Occipital lobe (tissue), 1 donor: ENCODE measurements at regions not wholly inside any gene's neighbourhood (a gene's known extent, or its start where the extent isn't known, plus 50 kb on each side); places are given as distances from the start of the nearest gene placed in this dataset.

Experiments used
- DNase-seq: peaks from one replicate; lab custom pipeline; 2025; lab: John Stamatoyannopoulos, UW

DNA sequence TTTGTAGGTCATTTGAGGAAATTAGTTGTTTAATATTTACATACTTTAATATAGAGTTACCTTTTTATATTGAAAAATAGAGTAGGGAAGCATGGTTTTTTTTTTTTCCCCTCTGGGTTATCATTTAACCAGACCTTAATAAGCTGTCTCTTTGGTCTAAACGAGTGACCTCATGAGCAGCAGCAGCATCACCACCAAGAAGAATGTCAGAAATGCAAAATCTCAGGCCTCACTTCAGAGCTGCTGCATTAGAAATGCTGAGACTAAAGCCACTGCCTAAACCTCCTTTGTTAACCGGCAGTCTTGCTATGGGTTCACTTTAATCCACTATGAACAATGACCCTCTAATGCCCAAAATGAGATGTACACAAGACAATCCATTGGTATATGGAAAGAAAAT, 733.7 kb upstream of the FAM98A start:
- no peak for DNase-seq

DNA sequence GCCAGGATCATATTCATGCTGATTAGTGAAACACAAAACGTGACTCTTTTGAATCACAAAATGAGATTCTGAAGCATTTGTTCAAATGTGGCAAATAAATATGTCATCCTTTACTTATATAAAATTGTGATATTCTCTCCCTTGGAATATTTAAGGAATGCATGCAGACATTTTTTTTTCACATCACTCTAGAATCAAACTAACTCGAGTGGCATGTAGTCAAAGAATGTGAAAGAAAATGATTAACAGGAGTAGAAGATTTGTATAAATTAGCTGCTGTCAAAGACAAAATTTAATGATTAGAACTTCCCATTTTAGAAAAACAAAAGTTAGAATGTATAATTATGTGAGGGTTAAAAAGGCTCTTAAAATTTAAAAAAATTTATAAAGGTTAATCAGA, 721.0 kb upstream of the FAM98A start:
- DNase-seq, result no peak

- no peak for DNase-seq
These were observed 718.7 kb upstream of the FAM98A start for GRCh38 chr2:34317797-34318196.

DNA sequence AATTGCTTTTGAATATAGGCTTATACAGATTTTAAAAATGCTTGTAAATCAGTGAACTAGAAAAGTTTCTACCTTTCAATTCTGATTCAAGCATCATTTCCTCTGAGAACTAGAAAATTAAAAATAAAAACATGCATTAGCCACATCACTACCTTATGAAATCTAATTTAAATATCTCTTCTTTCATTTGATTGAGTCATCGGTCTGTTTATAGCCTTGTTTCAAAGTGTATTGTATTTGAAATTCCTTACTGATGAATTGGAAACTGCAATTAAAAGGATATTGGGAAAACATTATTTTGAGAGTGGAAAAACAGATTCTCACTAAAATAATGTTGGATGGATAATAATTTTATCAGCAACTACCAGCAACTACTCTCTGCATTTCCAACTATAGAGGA, 717.7 kb upstream of the FAM98A start:
- DNase-seq, result no peak

- no peak for DNase-seq
These were observed 712.7 kb upstream of the FAM98A start for GRCh38 chr2:34311816-34312215.

DNA sequence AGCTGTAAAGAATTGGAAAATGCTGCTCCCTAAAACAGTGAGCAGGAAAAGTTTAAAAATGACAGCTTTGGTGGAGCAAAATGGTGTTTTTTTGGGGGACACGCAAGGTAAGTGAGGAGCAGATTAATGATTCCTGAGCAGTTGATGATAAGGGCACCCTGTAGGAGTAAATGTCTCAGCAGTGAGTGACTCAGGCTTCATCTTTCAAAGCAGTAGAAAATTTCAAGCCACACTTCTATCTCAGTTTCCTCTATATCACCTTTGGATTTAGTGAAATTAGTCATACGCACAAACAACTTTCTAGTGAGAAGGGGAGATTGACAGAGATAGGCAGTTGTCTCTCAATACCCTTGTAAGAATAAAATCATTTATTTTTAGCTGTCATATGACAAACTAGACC, 709.0 kb upstream of the FAM98A start:
- no peak for DNase-seq

DNA sequence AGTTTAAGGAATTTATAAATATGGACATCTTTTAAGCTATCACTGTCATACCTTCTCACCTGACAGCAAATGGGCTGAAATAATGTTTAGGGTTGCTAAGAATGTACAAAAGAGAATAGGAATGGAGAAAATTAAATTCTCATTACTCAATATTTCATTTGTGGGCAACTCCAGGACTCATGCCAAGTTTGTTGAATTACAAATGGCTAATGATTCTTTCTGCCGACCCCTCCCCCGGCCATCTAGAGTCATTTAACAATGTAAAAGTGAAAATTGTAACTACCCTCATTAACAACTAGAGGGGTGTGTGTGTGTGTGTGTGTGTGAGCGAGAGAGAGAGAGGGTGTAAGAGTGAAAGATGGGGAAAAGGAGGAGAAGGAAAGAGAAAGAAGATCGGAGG, 708.5 kb upstream of the FAM98A start:
- DNase-seq, result no peak

DNA sequence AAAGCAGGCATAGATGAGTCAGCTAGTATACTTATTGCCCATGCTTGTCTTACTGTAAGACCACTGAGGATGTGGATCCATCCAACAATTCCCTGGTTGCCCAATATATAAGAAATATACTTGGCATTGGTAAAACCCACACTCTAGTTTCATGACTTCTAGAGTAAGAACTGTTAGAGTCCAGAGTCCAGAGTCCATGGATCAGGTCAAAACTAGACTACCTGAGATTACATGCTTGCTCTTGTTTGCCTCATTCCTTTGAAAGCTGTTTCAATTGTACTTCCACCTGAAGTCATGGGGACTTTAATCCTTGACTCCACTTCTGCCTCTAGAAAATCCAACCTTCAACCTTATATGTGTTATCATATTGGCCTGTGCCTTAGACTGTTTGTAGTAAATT, 707.6 kb upstream of the FAM98A start:
- DNase-seq, result no peak

GRCh38 chr2:34305587-34305986, 706.5 kb upstream of the FAM98A start:
- DNase-seq, result no peak

DNA sequence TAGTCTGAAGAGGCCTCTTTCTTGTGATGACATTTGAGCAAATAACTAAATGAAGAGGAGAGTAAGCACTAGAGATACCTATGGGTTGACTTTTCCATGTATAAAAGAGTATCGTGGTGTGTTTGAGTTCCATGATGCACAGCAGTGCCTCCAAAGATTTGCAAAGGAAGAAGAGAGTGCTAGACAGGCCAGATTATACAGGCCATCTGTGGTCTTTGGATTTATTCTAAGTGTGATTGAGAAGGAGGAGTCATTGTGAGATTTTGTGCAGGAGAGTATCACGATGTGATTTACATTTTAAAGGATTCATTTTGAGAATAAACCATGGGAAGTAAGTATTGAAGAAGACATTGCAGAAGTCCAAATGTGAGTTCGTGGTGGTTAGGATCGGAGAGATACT, 695.9 kb upstream of the FAM98A start:
- DNase-seq, result no peak

- no peak for DNase-seq
These were observed 692.0 kb upstream of the FAM98A start for GRCh38 chr2:34291076-34291475.

DNA sequence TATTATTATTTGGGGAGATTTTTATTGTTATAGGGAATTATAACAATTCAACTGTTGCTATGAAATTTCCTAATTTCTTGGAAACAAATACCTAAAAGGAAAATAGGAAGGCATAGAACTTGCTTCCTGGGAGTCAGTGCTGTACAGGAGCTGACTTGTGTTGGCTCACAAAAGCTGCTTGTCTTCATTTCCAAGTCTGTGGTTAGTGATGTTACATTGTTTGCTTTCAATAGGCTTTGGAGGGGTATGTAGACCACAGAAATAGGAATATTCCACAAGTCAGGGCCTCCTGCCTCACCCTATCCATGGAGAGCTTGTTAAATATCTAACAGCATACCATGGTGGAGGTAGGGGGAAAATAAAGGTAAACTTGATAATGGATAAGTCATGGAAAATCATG, 688.9 kb upstream of the FAM98A start:
- DNase-seq, result no peak

- no peak for DNase-seq
These were observed 681.5 kb upstream of the FAM98A start for GRCh38 chr2:34280606-34281005.

- no peak for DNase-seq
These were observed 668.0 kb upstream of the FAM98A start for GRCh38 chr2:34266908-34267697.

DNA sequence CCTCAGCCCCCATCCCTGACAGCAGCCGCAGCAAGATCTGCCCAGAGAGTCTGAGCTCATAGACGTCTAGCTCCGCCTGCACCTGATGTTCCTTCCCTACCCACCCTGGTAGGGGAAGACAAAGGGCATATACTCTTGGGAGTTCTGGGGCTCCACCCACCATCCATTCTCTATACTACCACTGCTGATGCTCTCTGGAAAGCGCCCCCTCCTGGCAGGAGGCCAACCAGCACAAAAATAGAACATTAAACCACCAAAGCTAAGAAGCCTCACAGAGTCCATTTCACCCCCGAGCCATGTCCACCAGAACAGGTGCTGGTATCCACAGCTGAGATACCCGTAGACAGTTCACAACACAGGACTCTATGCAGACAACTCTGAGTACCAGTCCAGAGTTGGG, 662.6 kb upstream of the FAM98A start:
- no peak for DNase-seq

DNA sequence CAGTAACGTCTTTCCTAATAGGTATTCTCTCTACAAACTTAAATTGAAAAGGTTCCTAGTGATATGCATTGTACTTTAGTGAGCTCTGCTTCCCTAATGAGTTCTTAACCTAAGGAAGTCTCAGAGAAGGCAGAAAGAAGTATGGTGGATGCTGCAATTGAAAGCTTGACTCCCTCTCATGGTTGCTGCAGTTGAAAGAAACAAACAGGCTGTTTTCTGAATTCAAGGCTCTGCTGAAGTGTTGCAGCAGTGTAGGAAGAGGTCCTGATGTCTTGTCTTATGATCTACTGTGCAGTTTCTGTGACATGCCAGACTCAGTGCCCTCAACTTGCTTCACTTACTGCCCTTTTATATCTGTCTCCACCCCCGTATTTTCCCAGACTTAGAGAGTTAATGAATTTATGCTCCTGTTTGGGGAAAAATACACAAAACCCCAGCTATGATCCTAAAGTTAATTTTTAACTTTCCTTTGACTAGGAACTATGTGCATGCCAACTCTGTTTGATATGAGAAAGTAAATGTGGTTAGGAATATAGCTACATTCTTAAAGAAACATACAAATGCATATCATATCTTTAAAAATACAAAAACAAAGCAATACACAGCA, 655.3 kb upstream of the FAM98A start:
- no peak for DNase-seq

GRCh38 chr2:34252111-34252510, 653.0 kb upstream of the FAM98A start:
- DNase-seq, result no peak

DNA sequence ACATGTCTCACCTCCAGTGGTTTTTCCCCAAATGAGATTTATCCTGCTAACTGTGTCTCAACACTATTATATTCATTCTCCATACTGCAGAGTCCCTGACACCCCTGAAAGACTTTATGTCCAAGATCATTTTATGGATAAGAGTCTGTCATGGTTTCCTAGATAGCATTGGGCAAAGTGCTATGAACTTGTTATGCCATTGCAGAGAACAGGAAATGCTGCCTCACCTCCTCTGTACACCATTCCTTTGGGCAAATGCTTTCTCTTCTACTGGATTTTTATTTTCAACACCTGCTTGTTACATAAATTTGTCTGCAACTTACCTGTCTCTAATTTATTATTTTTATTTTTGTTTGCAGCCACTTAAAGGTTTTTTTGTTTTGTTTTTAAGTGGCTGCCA, 652.5 kb upstream of the FAM98A start:
- no peak for DNase-seq

GRCh38 chr2:34244195-34244594, 645.1 kb upstream of the FAM98A start:
- no peak for DNase-seq

DNA sequence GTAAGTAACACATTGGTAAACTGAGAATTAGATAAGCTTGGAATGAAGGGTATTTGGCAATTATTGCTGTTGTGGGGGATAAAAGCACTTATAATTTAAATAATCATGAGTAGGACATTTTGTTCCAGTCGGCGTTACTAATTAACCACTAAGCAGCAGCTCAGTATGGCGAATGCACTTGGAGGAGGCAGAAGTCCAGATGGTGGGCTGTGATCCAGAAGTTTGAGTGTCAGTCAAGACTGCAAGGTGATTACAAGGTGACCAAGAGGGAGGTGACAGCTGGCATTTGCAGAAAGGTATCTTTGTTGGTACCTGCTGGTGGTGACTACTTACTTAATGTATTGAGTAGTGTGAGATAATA, 643.6 kb upstream of the FAM98A start:
- DNase-seq, result no peak

DNA sequence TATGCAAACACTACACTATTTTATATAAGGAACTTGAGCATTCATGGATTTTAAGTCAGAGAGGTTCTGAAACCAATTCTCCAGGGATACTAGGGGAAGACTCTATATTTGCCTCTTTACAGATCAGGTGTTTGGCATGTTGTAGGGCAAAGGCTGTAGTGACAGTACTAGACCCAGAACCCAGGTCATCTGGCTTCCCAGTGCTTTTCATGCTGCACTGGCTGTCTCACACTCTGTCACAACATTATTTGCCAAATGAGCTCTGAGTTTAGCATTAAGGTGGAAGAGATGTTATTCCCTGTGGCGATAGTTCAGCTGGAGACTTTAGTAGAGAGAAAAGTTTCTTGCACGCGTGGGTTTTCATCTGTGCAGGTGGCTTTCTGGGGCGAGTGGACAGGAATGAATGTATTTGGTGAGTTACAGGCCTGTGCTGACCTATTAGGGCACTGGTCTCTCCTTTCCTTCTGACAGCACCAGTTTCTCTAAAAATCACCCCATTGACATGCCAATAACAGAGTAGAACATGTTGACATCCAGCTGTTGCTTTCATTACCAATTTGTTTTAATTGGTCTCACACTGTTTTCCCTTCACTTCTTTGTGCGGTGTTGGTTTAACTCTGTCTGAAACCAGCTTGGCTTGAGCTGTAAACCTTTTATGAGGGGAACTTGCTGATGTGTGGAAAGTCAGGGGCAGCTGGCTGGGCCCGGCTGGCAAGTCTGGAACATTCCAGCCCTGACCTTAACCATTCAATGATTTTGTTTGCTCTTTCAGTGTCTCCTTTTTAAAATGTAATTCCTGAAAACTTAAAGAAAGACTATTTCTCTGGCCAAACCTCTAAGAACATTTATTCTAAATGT, 643.0 kb upstream of the FAM98A start:
- DNase-seq, result no peak

DNA sequence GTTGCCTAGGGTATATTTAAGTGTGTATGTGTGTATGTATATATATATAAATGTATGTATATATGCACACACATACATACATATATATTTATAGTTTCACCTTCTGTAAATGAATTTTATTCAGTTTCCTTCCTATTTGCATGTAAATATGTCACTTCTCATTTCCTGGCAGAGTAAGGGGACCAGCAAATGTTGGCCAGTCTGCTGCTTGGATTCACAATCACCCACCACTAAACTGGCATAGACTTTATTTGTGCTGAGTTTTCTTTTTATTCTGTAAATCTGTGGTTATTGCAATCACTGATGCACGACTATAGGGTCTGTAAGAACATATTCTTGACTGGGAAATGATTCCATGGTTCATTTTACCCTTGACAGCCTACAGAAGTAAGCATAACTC, 640.4 kb upstream of the FAM98A start:
- DNase-seq, result no peak

DNA sequence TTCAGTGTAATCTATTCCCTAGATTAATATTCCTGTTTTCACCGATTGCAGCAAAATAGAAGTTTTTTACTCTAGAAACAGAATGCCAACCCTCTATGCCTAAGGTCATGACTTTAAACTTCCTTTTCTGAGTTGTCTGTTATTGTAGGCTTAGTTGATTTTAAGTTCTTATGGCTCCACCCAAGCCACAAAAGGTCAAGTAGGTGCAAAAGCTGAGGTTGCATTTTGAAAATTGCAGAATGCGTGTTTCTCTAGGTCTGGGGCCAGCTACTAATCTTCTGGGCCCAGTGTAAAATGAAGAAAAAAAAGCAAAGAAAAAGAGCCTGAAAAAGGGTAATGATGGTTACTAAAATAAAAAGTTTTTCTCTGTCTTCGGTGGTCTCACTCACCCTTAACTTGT, 635.7 kb upstream of the FAM98A start:
- no peak for DNase-seq
